NCI-H748 (cell line): ENCODE measurements at regions not wholly inside any gene's neighbourhood (a gene's known extent, or its start where the extent isn't known, plus 50 kb on each side); places are given as distances from the start of the nearest gene placed in this dataset.

Experiments
- DNase-seq: peaks from one replicate; lab custom pipeline; 2025; ENCODE audit not compliant: unreplicated experiment; lab: John Stamatoyannopoulos, UW

GRCh38 chr6:19028201-19028600 is 641.1 kb downstream of the RNF144B start:
- no peak for DNase-seq

- DNase-seq = no peak
Measured at GRCh38 chr6:19032591-19033295, 645.6 kb downstream of the RNF144B start.

GRCh38 chr6:19033683-19034082 is 646.5 kb downstream of the RNF144B start:
- DNase-seq = no peak

GRCh38 chr6:19034986-19035385 is 647.8 kb downstream of the RNF144B start:
- DNase-seq = no peak

- DNase-seq = no peak
Measured at GRCh38 chr6:19035461-19036195, 648.5 kb downstream of the RNF144B start.

- no peak for DNase-seq
Measured at GRCh38 chr6:19036196-19036555, 649.0 kb downstream of the RNF144B start.

GRCh38 chr6:19037607-19038006 is 650.5 kb downstream of the RNF144B start:
- no peak for DNase-seq

GRCh38 chr6:19039287-19039686 is 652.1 kb downstream of the RNF144B start:
- no peak for DNase-seq

- no peak for DNase-seq
Measured at GRCh38 chr6:19041906-19042305, 654.8 kb downstream of the RNF144B start.

- DNase-seq = no peak
Measured at GRCh38 chr6:19042420-19042819, 655.3 kb downstream of the RNF144B start.

- no peak for DNase-seq
Measured at GRCh38 chr6:19050765-19051164, 663.6 kb downstream of the RNF144B start.

- DNase-seq = no peak
Measured at GRCh38 chr6:19052219-19052618, 665.1 kb downstream of the RNF144B start.

- DNase-seq = no peak
Measured at GRCh38 chr6:19059102-19059501, 672.0 kb downstream of the RNF144B start.

GRCh38 chr6:19067165-19067564 is 680.0 kb downstream of the RNF144B start:
- DNase-seq = no peak

GRCh38 chr6:19070520-19070919 is 683.4 kb downstream of the RNF144B start:
- no peak for DNase-seq

GRCh38 chr6:19083801-19084200 is 696.7 kb downstream of the RNF144B start:
- DNase-seq = no peak

GRCh38 chr6:19086480-19086879 is 699.3 kb downstream of the RNF144B start:
- DNase-seq = no peak

GRCh38 chr6:19087296-19087695 is 700.1 kb downstream of the RNF144B start:
- DNase-seq = no peak

GRCh38 chr6:19087897-19088296 is 700.7 kb downstream of the RNF144B start:
- DNase-seq = no peak

GRCh38 chr6:19100752-19101151 is 713.6 kb downstream of the RNF144B start:
- peak; percentile 36 for DNase-seq

- DNase-seq = no peak
Measured at GRCh38 chr6:19102936-19103335, 715.8 kb downstream of the RNF144B start.

GRCh38 chr6:19107468-19107867 is 720.3 kb downstream of the RNF144B start:
- no peak for DNase-seq

GRCh38 chr6:19121521-19121920 is 715.6 kb upstream of the ID4 start:
- DNase-seq = no peak
